Calu3 (cell line): ENCODE measurements at regions not wholly inside any gene's neighbourhood (a gene's known extent, or its start where the extent isn't known, plus 50 kb on each side); places are given as distances from the start of the nearest gene placed in this dataset.

Experiments
- BruUV-seq: library from RNA; stranded (reverse); fragments of 400-500 nt; replicated peaks from 2 replicates; lab custom pipeline; 2021; lab: Mats Ljungman, UMichigan
- CTCF ChIA-PET: fragments of 300-600 bp; sonication (Branson Sonifier 250); formaldehyde crosslinking; loops from one replicate; lab custom pipeline; 2022; ENCODE audit warnings: antibody characterized with exemption; lab: Charles Lee
- DNase-seq: peaks from one replicate; pipeline ENCODE4 v3.0.0; 2022
- H3K27ac Mint-ChIP-seq: one replicate; pipeline ENCODE4 v1.8.0; 2022; ENCODE audit warnings: mixed read lengths; ENCODE audit not compliant: unreplicated experiment
- H3K27me3 Mint-ChIP-seq: one replicate; pipeline ENCODE4 v1.8.0; 2022; ENCODE audit warnings: mixed read lengths; ENCODE audit not compliant: unreplicated experiment
- H3K36me3 Mint-ChIP-seq: one replicate; pipeline ENCODE4 v1.8.0; 2022; ENCODE audit warnings: mild to moderate bottlenecking, moderate library complexity, mixed read lengths; ENCODE audit not compliant: insufficient read depth, unreplicated experiment
- H3K4me1 Mint-ChIP-seq: one replicate; pipeline ENCODE4 v1.8.0; 2022; ENCODE audit warnings: mild to moderate bottlenecking, low read depth, mixed read lengths; ENCODE audit not compliant: unreplicated experiment
- H3K4me3 Mint-ChIP-seq: one replicate; pipeline ENCODE4 v1.8.0; 2022; ENCODE audit warnings: mild to moderate bottlenecking, low read depth, moderate library complexity, mixed read lengths; ENCODE audit not compliant: unreplicated experiment
- H3K9me3 Mint-ChIP-seq: one replicate; pipeline ENCODE4 v1.8.0; 2022; ENCODE audit warnings: low read depth, mixed read lengths; ENCODE audit not compliant: unreplicated experiment
- intact Hi-C: fragments of 100-400 bp; cut with micrococcal nuclease; formaldehyde crosslinking; loops from one replicate; pipeline ENCODE4 v1.10.0; 2022; ENCODE audit not compliant: unreplicated experiment
- TF ChIP-seq, protein P1 (sequence below): fragments of 200-600 bp; IDR thresholded peaks from one replicate; pipeline ENCODE4 v1.8.0; 2022; ENCODE audit warnings: antibody characterized with exemption; ENCODE audit not compliant: unreplicated experiment

DNA sequence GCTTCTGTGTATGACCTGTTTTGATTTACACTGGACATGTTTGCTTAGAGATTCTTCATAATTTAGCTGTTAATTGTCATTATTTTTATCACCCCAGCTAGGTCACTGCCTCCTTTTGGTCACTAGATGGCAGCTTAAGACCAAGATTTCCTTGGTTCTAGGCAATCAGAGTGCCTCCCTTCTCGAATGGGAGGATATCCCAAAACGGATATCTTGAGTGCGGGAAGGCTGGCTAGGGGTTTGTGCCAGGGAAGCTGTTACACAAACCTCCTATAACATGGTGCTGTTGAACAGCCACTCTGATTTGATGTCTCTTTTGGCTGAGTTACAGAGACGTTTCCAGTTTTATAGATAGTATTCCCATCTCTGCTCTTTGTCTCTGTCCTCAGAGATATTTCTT is 283.5 kb downstream of the S1PR1 start:
- Mint-ChIP-seq H3K36me3 (no peaks in the 10 kb centered on the region), H3K9me3 (no peaks in the 10 kb centered on the region), H3K4me1 (no peaks in the 10 kb centered on the region), H3K27ac (no peak overlapping the region), H3K27me3 (no peaks in the 10 kb centered on the region), H3K4me3 (no peak overlapping the region)
- BruUV-seq = no TSS peak
- TF ChIP-seq, protein P1, sequence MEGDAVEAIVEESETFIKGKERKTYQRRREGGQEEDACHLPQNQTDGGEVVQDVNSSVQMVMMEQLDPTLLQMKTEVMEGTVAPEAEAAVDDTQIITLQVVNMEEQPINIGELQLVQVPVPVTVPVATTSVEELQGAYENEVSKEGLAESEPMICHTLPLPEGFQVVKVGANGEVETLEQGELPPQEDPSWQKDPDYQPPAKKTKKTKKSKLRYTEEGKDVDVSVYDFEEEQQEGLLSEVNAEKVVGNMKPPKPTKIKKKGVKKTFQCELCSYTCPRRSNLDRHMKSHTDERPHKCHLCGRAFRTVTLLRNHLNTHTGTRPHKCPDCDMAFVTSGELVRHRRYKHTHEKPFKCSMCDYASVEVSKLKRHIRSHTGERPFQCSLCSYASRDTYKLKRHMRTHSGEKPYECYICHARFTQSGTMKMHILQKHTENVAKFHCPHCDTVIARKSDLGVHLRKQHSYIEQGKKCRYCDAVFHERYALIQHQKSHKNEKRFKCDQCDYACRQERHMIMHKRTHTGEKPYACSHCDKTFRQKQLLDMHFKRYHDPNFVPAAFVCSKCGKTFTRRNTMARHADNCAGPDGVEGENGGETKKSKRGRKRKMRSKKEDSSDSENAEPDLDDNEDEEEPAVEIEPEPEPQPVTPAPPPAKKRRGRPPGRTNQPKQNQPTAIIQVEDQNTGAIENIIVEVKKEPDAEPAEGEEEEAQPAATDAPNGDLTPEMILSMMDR = peak; percentile 23
- intact Hi-C loops = loop anchor here (2.0 to 10.0 kb wide), 3 partner anchors 294 to 670 kb away; partner anchors contain the start of gene OLFM3
- CTCF ChIA-PET = no interaction called here
- peak; percentile 2 for DNase-seq

DNA sequence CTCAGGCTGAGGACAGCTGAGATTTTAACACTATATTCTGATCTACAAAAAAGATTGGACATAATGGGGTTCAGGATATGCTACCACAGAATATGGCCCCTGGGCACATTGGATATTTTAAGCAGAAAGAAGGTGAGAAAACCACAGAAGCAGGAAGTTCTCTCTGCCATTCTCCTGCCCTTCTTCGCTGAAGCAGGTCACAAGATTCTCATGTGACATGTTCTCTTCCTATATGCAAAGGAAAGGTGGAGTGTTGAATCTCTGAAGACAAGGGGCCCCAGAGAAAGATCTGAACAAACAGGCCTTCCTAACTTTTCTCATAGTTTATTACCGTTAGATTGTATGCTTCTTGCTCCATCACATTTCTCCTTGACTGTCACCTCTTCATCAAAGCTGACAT is 285.7 kb downstream of the S1PR1 start:
- DNase-seq = no peak
- no peak overlapping the region for H3K27ac Mint-ChIP-seq
- H3K9me3 Mint-ChIP-seq = no peaks in the 10 kb centered on the region
- no peaks in the 10 kb centered on the region for H3K27me3 Mint-ChIP-seq
- no TSS peak for BruUV-seq
- no peak overlapping the region for H3K4me3 Mint-ChIP-seq
- no peaks in the 10 kb centered on the region for H3K4me1 Mint-ChIP-seq
- TF ChIP-seq, protein P1 = no peak
- H3K36me3 Mint-ChIP-seq = no peaks in the 10 kb centered on the region
- intact Hi-C loops = loop anchor here (10.0 kb wide), 2 partner anchors 292 to 472 kb away; partner anchors contain the start of gene OLFM3
- CTCF ChIA-PET = no interaction called here

DNA sequence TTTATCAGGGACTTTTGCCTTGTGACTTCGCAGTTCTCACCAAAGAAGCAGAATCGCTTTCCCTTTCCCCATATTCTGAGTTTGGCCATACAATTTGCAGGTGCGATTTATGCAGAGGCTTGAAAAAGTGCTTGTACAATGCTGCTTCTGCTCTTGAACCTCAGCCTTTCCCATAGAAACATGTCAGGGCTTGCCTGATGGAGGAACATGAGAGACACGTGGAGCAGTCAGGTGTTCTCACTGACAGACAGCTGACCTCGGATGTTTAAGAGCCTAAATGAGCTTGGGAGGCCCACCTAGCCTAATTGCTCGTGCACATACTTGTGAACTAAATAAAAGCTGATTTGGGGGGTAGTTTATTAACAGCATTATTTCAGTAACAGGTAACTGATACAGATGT is 290.0 kb downstream of the S1PR1 start:
- no TSS peak for BruUV-seq
- Mint-ChIP-seq H3K9me3 (peaks cover 3% of the 10 kb centered on the region), H3K4me3 (no peak overlapping the region), H3K36me3 (no peaks in the 10 kb centered on the region), H3K27me3 (no peaks in the 10 kb centered on the region), H3K27ac (no peak overlapping the region), H3K4me1 (no peaks in the 10 kb centered on the region)
- CTCF ChIA-PET = no interaction called here
- intact Hi-C loops = loop anchor here (10.0 kb wide), 2 partner anchors 288 to 468 kb away; partner anchors contain the start of gene OLFM3
- TF ChIP-seq, protein P1 = no peak
- no peak for DNase-seq

DNA sequence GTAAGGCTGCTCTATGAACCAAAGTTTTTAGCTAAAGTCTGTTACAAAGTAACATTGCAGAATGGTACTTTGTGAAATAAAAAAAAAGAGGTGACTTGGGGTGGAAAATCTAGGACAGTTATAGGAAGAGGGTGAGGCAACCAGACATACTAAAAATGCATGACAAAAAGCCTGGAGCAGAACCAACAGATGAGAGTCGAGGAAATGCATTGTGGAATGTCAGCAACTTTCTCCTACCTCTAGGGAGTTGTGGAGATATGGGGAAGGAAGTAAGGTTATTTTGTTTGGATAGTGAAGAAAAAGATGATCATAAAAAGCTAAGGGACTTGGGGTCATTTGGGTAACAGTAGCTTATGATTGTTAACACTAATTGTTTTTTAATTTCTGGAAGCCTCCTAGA is 295.6 kb downstream of the S1PR1 start:
- Mint-ChIP-seq H3K27me3 (no peaks in the 10 kb centered on the region), H3K9me3 (peaks cover 3% of the 10 kb centered on the region), H3K4me3 (no peak overlapping the region), H3K27ac (no peak overlapping the region), H3K4me1 (no peaks in the 10 kb centered on the region), H3K36me3 (no peaks in the 10 kb centered on the region)
- DNase-seq = no peak
- CTCF ChIA-PET = no interaction called here
- no TSS peak for BruUV-seq
- TF ChIP-seq, protein P1 = no peak
- intact Hi-C loops = no loop called here
